SH-SY5Y (cell line): ENCODE measurements at regions not wholly inside any gene's neighbourhood (a gene's known extent, or its start where the extent isn't known, plus 50 kb on each side); places are given as distances from the start of the nearest gene placed in this dataset.

Experiments
- GATA2 ChIP-seq: IDR thresholded peaks from 2 replicates; pipeline ENCODE4 v1.6.1; 2011; ENCODE audit warnings: mild to moderate bottlenecking, low read depth, low read length
- GATA3 ChIP-seq: IDR thresholded peaks from 2 replicates; pipeline ENCODE4 v1.6.1; 2011; ENCODE audit warnings: low read depth, mild to moderate bottlenecking, low read length, moderate library complexity

DNA sequence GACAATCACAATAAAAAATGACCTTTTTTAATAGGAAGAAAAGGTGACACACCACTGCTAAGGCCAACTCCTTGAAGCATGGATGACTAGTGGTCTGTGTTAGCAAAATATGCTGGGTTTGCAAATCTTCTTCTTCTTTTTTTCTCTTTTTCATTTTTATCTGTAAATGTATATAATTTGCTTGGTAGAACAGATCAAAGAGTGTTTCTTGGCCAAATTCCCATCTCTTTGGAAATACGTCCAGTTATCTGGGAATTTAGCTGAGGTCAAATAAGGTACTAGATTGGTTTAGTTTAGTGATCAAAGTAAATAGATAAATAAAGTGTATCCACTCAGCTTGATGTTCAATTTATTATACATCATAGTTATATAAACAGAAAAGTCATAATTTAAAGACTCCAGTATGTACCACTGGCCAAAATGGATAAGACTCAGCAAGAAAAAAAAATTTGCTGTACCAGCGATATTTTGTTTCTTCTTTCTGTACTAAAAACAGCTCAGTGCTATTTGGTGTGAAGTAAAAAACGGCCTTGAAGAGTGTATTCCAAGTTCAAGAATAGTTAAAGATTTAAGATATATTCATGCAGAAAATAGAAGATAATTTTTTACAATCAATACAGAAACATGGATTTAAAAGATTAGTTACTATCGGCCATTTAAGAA is 738.6 kb upstream of the PIK3C3 start:
- TF ChIP-seq GATA3 (no peak), GATA2 (no peak)
